ENCODE measurements at regions not wholly inside any gene's neighbourhood (a gene's known extent, or its start where the extent isn't known, plus 50 kb on each side); places are given as distances from the start of the nearest gene placed in this dataset.

DNA sequence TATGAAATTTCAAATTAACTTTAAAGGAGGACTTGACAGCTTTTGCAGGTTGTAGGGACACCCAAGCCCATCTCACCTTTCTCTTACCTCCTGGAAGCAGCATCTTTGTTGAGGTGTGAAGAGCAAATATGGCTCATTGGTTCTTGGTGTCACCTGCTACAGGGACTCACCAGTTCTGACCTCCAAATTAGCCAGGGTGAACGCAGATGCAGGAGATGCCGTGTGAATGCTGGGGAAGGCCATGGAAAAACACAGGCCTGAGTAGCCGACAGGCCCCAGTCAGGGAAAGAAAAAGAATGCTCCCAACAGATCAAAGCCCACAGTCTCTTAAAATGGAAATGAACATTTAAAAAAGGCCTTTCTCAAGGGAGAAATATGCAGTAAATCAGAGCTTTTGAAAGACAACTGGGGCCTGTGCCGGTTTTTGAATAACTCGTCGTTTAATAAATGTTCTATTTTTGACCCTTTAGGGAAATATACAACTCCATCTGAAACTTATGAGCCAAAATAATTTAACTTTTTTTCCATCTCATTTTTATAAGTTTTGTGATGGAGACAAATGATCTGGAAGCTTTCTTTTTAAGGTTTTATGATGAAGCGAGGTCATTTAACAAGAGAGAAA, 167.5 kb downstream of the CD83 start:
- in situ Hi-C loops (cut with MboI; ENCODE audit: low pct_ligation_motif_present in 1 of 4, low pct_unique_long_range_greater_than_20kb in 1 of 4, low sequenced_read_pairs in 3 of 4) = no loop called here
- Histone ChIP-seq H3K36me3 (no peaks in the 10 kb centered on the region), H3K4me1 (no peaks in the 10 kb centered on the region), H3K4me3 (no peak overlapping the region), H3K27ac (no peak overlapping the region), H3K27me3 (no peaks in the 10 kb centered on the region), H3K9me3 (no peaks in the 10 kb centered on the region)
- intact Hi-C loops (cut with DNase I; ENCODE audit: low total_unique reads) = no loop called here
- TF ChIP-seq EP300 (IDR thresholded peaks at IDR 0.05; ENCODE audit: low read depth) (no peak), POLR2A (IDR thresholded peaks at IDR 0.05) (no peak), POLR2AphosphoS5 (IDR thresholded peaks at IDR 0.05) (no peak)
- TF ChIP-seq, protein P1, sequence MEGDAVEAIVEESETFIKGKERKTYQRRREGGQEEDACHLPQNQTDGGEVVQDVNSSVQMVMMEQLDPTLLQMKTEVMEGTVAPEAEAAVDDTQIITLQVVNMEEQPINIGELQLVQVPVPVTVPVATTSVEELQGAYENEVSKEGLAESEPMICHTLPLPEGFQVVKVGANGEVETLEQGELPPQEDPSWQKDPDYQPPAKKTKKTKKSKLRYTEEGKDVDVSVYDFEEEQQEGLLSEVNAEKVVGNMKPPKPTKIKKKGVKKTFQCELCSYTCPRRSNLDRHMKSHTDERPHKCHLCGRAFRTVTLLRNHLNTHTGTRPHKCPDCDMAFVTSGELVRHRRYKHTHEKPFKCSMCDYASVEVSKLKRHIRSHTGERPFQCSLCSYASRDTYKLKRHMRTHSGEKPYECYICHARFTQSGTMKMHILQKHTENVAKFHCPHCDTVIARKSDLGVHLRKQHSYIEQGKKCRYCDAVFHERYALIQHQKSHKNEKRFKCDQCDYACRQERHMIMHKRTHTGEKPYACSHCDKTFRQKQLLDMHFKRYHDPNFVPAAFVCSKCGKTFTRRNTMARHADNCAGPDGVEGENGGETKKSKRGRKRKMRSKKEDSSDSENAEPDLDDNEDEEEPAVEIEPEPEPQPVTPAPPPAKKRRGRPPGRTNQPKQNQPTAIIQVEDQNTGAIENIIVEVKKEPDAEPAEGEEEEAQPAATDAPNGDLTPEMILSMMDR (IDR thresholded peaks at IDR 0.05) = no peak
- no peak for DNase-seq
- 85 to 93% methylated on average over 7 of the region's 7 CpGs for WGBS, 2 donors (ENCODE audit: low coverage in 1 of 2)

DNA sequence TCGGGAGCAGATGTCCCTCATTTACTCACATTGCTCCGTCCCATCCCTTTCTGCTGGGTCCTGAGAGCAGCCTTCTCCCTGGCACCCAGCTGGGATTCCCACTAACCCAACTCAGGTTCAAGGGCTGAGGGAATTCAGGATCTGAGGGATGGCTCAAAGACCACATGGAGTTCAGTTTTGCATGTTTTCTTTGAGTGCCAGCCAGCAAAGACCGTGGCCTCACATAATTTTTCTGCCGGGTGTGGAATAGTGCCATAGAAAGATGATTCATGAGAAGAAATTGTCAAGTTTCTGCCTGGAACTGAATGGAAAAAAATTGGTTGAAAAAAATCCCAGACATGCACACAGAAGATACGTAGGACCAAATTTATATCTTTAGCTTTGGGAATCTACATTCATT, 168.6 kb downstream of the CD83 start:
- H3K27me3 ChIP-seq = no peaks in the 10 kb centered on the region
- no peaks in the 10 kb centered on the region for H3K9me3 ChIP-seq
- H3K4me1 ChIP-seq = no peaks in the 10 kb centered on the region
- no peak overlapping the region for H3K4me3 ChIP-seq
- in situ Hi-C loops (cut with MboI; ENCODE audit: low pct_ligation_motif_present in 1 of 4, low pct_unique_long_range_greater_than_20kb in 1 of 4, low sequenced_read_pairs in 3 of 4) (no loop called here), intact Hi-C loops (cut with DNase I; ENCODE audit: low total_unique reads) (no loop called here)
- WGBS, 2 donors (ENCODE audit: low coverage in 1 of 2) = 69 to 93% methylated on average over 2 to 5 of the region's 5 CpGs
- no peak overlapping the region for H3K27ac ChIP-seq
- TF ChIP-seq, protein P1 (IDR thresholded peaks at IDR 0.05) = no peak
- TF ChIP-seq EP300 (IDR thresholded peaks at IDR 0.05; ENCODE audit: low read depth) (no peak), POLR2AphosphoS5 (IDR thresholded peaks at IDR 0.05) (no peak), POLR2A (IDR thresholded peaks at IDR 0.05) (no peak)
- no peak for DNase-seq
- H3K36me3 ChIP-seq = no peaks in the 10 kb centered on the region

DNA sequence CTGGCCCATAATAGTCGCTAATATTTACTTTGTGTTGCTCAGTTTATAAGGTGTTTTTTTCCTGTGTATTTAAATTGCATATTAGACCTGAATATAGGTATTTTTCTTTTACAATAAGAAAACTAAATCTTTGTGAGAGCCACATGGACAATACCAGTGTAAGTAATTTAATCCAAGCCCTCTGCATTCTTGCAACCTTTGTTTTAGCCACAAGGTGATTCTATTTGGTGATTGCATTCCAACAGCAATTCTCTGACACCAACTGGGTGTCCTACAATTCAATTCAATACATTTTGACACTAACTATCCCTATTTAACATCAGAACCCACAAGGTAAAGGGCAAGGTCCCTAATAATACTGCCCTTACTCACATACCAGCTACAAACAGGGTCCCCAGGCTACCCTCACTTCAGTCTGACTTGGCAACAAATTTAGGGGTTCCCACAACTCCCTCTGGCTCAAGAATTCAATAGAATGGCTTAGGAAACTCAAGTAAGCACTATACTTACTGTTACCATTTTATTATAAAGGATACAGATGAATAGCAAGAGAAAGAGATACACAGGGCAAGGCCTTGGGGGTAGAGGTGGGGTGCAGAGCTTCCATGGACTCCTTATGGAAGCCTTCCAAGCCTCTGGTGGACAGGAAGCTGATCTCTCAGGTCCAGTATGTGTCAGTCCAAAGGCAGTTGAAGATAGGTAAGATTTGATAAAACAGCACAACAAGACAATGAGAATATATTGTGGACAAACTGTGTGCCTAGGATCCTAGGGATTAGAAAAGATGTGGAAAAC, 169.3 kb downstream of the CD83 start:
- no peaks in the 10 kb centered on the region for H3K4me1 ChIP-seq
- 75 to 91% methylated on average over 1 of the region's 1 CpG for WGBS, 2 donors (ENCODE audit: low coverage in 1 of 2)
- H3K4me3 ChIP-seq = no peak overlapping the region
- in situ Hi-C loops (cut with MboI; ENCODE audit: low pct_ligation_motif_present in 1 of 4, low pct_unique_long_range_greater_than_20kb in 1 of 4, low sequenced_read_pairs in 3 of 4) (no loop called here), intact Hi-C loops (cut with DNase I; ENCODE audit: low total_unique reads) (no loop called here)
- H3K27me3 ChIP-seq = no peaks in the 10 kb centered on the region
- no peak overlapping the region for H3K27ac ChIP-seq
- DNase-seq = no peak
- TF ChIP-seq POLR2A (IDR thresholded peaks at IDR 0.05) (no peak), POLR2AphosphoS5 (IDR thresholded peaks at IDR 0.05) (no peak)
- TF ChIP-seq, protein P1 (IDR thresholded peaks at IDR 0.05) = no peak
- no peaks in the 10 kb centered on the region for H3K9me3 ChIP-seq
- H3K36me3 ChIP-seq = no peaks in the 10 kb centered on the region

DNA sequence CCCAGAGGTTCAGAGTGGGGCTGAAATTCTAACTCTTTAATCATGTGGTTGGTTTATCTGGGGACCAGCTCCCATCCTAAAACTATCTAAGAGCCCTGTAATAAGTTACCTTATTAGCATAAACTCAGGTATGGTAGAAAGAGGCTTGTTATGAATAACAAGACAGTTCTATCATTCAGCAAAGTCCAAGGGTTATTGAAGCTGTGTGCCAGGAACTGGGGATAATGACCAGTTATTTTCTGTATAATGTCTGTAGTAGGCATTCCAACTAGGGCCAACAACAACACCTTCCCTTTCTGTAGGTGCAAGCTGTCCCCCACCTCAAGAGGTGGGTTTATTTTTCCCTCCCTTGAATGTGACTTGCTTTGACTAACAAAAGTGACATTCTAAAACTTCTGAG, 170.1 kb downstream of the CD83 start:
- Histone ChIP-seq H3K36me3 (no peaks in the 10 kb centered on the region), H3K27ac (no peak overlapping the region), H3K4me1 (no peaks in the 10 kb centered on the region), H3K27me3 (no peaks in the 10 kb centered on the region), H3K9me3 (no peaks in the 10 kb centered on the region), H3K4me3 (no peak overlapping the region)
- no peak for DNase-seq
- TF ChIP-seq EP300 (IDR thresholded peaks at IDR 0.05; ENCODE audit: low read depth) = no peak
- no peak for TF ChIP-seq POLR2AphosphoS5 (IDR thresholded peaks at IDR 0.05)
- TF ChIP-seq POLR2A (IDR thresholded peaks at IDR 0.05) = no peak
- TF ChIP-seq, protein P1 (IDR thresholded peaks at IDR 0.05) = no peak
- in situ Hi-C loops (cut with MboI; ENCODE audit: low pct_ligation_motif_present in 1 of 4, low pct_unique_long_range_greater_than_20kb in 1 of 4, low sequenced_read_pairs in 3 of 4) (no loop called here), intact Hi-C loops (cut with DNase I; ENCODE audit: low total_unique reads) (no loop called here)
